Esophagus (tissue), 2 donors: ENCODE measurements at regions not wholly inside any gene's neighbourhood (a gene's known extent, or its start where the extent isn't known, plus 50 kb on each side); places are given as distances from the start of the nearest gene placed in this dataset.

ENCODE experiments used
- H3K27ac ChIP-seq, 2 donors: one replicate each; pipeline ENCODE4 v1.5.1; 2013; ENCODE audit warnings: low read depth in 2 of 2, mild to moderate bottlenecking in 2 of 2, inconsistent platforms in 1 of 2, low read length in 1 of 2, moderate library complexity in 1 of 2
- H3K27me3 ChIP-seq, 2 donors: one replicate each; pipeline ENCODE4 v1.6.1; 2013; ENCODE audit warnings: low read length in 2 of 2, control low read depth in 1 of 2, mild to moderate bottlenecking in 1 of 2; ENCODE audit not compliant: insufficient read depth in 2 of 2, control insufficient read depth in 1 of 2
- H3K36me3 ChIP-seq, 2 donors: one replicate each; pipeline ENCODE4 v1.6.1; 2013; ENCODE audit warnings: low read length in 1 of 2; ENCODE audit not compliant: control insufficient read depth in 2 of 2, insufficient read depth in 2 of 2
- H3K4me1 ChIP-seq, 2 donors: one replicate each; pipeline ENCODE4 v1.6.1; 2013; ENCODE audit warnings: low read length in 1 of 2; ENCODE audit not compliant: control insufficient read depth in 2 of 2, insufficient read depth in 2 of 2
- H3K4me3 ChIP-seq, 2 donors: one replicate each; pipeline ENCODE4 v1.5.1; 2013; ENCODE audit warnings: low read length in 2 of 2, mild to moderate bottlenecking in 2 of 2, low read depth in 1 of 2, moderate library complexity in 1 of 2
- H3K9me3 ChIP-seq, 2 donors: one replicate each; pipeline ENCODE4 v1.6.1; 2013; ENCODE audit warnings: mild to moderate bottlenecking in 2 of 2, low read depth in 1 of 2, low read length in 1 of 2, moderate library complexity in 1 of 2; ENCODE audit not compliant: control insufficient read depth in 2 of 2, insufficient read depth in 1 of 2
- WGBS, 2 donors: extraction: QIAGEN DNeasy Blood & Tissue Kit; methylation state at CpG; one replicate each; pipeline ENCODE4 v1.1.7; 2013; 5-methylcytosine and 5-hydroxymethylcytosine counted together
- donor health status: healthy with polysubstance abuse.
- donor health status: Bipolar disorder and iron deficiency.

GRCh38 chr9:28616310-28616709 is 1043.0 kb upstream of the C9orf72 start:
- Histone ChIP-seq H3K4me3 (no peak overlapping the region), H3K36me3 (no peaks in the 10 kb centered on the region)
- 38 to 41% methylated on average over 1 of the region's 1 CpG for WGBS, 2 donors

GRCh38 chr9:28620011-28620410 is 1046.7 kb upstream of the C9orf72 start:
- no peaks in the 10 kb centered on the region for H3K36me3 ChIP-seq
- no peaks in the 10 kb centered on the region for H3K4me1 ChIP-seq
- no peak overlapping the region for H3K4me3 ChIP-seq
- WGBS, 2 donors, result 48 to 51% methylated on average over 1 of the region's 1 CpG
- no peak overlapping the region for H3K27ac ChIP-seq
- H3K27me3 ChIP-seq, result no peaks in the 10 kb centered on the region
- no peaks in the 10 kb centered on the region for H3K9me3 ChIP-seq

More at GRCh38 chr9:28616310-28616709, 1043.0 kb upstream of the C9orf72 start:
- Histone ChIP-seq H3K4me1 (no peaks in the 10 kb centered on the region), H3K27ac (no peak overlapping the region), H3K9me3 (no peaks in the 10 kb centered on the region), H3K27me3 (no peaks in the 10 kb centered on the region)

DNA sequence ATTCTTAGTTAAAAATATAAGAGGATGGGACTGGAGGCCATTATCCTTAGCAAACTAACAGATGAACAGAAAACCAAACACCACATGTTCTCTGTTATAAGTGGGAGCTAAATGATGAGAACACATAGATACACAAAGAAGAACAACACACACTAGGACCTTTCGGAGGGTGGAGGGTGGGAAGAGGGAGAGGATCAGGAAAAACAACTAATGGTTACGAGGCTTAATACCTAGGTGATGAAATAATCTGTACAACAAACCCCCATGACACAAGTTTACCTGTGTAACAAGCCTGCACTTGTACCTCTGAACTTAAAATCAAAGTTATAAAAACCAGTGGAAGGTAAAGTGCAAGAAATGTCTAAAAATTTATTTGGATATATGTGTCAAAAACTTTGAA is 1047.4 kb upstream of the C9orf72 start:
- WGBS, 2 donors, result 44 to 52% methylated on average over 2 of the region's 2 CpGs
- Histone ChIP-seq H3K4me3 (no peak overlapping the region), H3K27ac (no peak overlapping the region), H3K36me3 (no peaks in the 10 kb centered on the region), H3K4me1 (no peaks in the 10 kb centered on the region), H3K9me3 (no peaks in the 10 kb centered on the region), H3K27me3 (no peaks in the 10 kb centered on the region)

DNA sequence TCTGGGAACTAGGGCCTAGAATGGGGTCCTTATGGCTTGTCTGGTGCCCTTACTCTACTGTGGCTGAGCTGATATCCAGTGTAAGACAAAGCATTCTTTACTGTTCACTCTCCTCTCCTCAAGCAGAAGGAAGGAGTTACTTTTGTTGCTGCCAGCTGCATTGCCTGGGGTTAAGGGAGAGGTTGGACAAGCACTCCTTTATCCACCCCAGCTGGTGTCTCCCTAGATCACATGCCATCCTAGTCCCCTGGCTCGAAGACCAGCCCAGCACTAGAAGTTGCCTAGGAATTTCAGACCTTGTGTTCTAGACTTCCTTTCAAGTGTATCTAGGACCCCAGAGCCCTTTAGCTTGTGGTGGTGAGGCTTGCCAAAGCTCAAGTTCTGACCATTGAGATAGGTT is 1051.5 kb upstream of the C9orf72 start:
- Histone ChIP-seq H3K9me3 (no peaks in the 10 kb centered on the region), H3K4me1 (no peaks in the 10 kb centered on the region), H3K4me3 (no peak overlapping the region), H3K36me3 (no peaks in the 10 kb centered on the region), H3K27me3 (no peaks in the 10 kb centered on the region), H3K27ac (no peak overlapping the region)
- WGBS, 2 donors, result 64 to 70% methylated on average over 1 of the region's 1 CpG

- Histone ChIP-seq H3K9me3 (no peaks in the 10 kb centered on the region), H3K4me1 (no peaks in the 10 kb centered on the region), H3K27ac (no peak overlapping the region), H3K27me3 (no peaks in the 10 kb centered on the region), H3K36me3 (no peaks in the 10 kb centered on the region), H3K4me3 (no peak overlapping the region)
- 36 to 58% methylated on average over 1 of the region's 1 CpG for WGBS, 2 donors
Observed at GRCh38 chr9:28628031-28628430, 1054.8 kb upstream of the C9orf72 start.

GRCh38 chr9:28648723-28649122 is 1075.4 kb upstream of the C9orf72 start:
- Histone ChIP-seq H3K36me3 (no peaks in the 10 kb centered on the region), H3K9me3 (no peaks in the 10 kb centered on the region), H3K27me3 (no peaks in the 10 kb centered on the region), H3K27ac (no peak overlapping the region), H3K4me1 (no peaks in the 10 kb centered on the region), H3K4me3 (no peak overlapping the region)
- WGBS, 2 donors, result 91 to 95% methylated on average over 3 of the region's 3 CpGs

DNA sequence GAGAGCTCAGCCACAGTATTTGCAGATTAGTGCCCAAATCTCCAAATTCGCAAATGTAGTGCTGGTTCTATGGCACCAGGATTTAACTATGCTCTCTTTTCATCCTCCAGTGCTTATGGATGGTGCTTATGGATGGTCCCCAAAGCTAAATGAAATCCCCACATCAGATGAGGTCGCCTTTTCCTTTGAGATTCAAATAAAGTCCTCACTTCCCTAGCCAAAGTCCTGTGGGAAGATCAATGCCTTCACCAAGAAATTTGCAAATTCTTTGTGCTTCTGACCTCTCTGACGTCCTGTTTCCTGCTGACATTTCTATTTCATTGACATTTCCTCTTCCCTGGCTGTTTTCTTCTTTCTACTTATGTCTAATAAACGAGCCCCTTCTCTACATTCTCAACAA is 1077.0 kb upstream of the C9orf72 start:
- WGBS, 2 donors, result 36 to 43% methylated on average over 4 of the region's 4 CpGs
- H3K4me3 ChIP-seq, result no peak overlapping the region

DNA sequence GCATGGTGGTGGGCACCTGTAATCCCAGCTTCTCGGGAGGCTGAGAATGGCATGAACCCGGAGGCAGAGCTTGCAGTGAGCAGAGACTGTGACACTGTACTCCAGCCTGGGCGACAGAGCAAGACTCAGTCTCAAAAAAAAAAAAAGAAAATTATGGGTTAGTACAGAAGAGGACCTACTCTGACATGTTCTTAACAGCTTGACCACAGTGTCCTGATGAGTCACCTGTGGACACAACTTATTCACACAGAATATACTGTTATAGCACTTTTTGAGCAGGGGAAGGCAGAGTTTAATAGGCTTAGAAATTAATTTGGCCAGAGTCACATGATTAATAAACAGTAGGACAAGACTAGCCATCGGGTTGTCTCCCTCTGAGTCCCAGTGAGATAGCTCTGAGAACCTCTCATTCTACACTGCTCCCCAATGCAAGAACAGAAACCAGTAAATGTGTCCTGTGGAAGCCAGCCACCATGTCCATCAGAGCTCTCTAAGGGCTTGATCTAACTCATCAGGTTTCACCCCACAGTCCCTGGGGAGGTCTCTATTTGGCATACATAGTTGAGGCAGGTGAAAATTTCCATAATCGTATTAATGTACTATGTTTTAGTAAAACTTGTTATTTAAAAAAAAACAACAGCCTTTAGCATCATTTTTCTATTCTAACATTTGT is 1077.9 kb upstream of the C9orf72 start:
- H3K27me3 ChIP-seq, result no peaks in the 10 kb centered on the region
- H3K4me1 ChIP-seq, result no peaks in the 10 kb centered on the region
- no peaks in the 10 kb centered on the region for H3K36me3 ChIP-seq
- WGBS, 2 donors, result 88 to 89% methylated on average over 5 of the region's 5 CpGs
- no peak overlapping the region for H3K27ac ChIP-seq
- H3K4me3 ChIP-seq, result no peak overlapping the region
- H3K9me3 ChIP-seq, result no peaks in the 10 kb centered on the region

More for the DNA sequence above, 1077.0 kb upstream of the C9orf72 start:
- no peaks in the 10 kb centered on the region for H3K36me3 ChIP-seq
- no peaks in the 10 kb centered on the region for H3K9me3 ChIP-seq
- H3K4me1 ChIP-seq, result no peaks in the 10 kb centered on the region
- H3K27me3 ChIP-seq, result no peaks in the 10 kb centered on the region
- H3K27ac ChIP-seq, result no peak overlapping the region

- Histone ChIP-seq H3K9me3 (no peaks in the 10 kb centered on the region), H3K27me3 (no peaks in the 10 kb centered on the region), H3K4me3 (no peak overlapping the region), H3K4me1 (no peaks in the 10 kb centered on the region), H3K36me3 (no peaks in the 10 kb centered on the region), H3K27ac (no peak overlapping the region)
- WGBS, 2 donors, result 92 to 94% methylated on average over 1 of the region's 1 CpG
Observed at GRCh38 chr9:28653216-28653615, 1079.9 kb upstream of the C9orf72 start.

GRCh38 chr9:28656727-28657126 is 1083.4 kb upstream of the C9orf72 start:
- Histone ChIP-seq H3K9me3 (no peaks in the 10 kb centered on the region), H3K27me3 (no peaks in the 10 kb centered on the region), H3K27ac (no peak overlapping the region), H3K4me1 (no peaks in the 10 kb centered on the region), H3K4me3 (no peak overlapping the region), H3K36me3 (no peaks in the 10 kb centered on the region)
- WGBS, 2 donors, result 51 to 54% methylated on average over 2 of the region's 2 CpGs
